ENCODE measurements at regions not wholly inside any gene's neighbourhood (a gene's known extent, or its start where the extent isn't known, plus 50 kb on each side); places are given as distances from the start of the nearest gene placed in this dataset.
A peak's percentile ranks its signal among the peaks of the same experiment; 100 is the strongest.

DNA sequence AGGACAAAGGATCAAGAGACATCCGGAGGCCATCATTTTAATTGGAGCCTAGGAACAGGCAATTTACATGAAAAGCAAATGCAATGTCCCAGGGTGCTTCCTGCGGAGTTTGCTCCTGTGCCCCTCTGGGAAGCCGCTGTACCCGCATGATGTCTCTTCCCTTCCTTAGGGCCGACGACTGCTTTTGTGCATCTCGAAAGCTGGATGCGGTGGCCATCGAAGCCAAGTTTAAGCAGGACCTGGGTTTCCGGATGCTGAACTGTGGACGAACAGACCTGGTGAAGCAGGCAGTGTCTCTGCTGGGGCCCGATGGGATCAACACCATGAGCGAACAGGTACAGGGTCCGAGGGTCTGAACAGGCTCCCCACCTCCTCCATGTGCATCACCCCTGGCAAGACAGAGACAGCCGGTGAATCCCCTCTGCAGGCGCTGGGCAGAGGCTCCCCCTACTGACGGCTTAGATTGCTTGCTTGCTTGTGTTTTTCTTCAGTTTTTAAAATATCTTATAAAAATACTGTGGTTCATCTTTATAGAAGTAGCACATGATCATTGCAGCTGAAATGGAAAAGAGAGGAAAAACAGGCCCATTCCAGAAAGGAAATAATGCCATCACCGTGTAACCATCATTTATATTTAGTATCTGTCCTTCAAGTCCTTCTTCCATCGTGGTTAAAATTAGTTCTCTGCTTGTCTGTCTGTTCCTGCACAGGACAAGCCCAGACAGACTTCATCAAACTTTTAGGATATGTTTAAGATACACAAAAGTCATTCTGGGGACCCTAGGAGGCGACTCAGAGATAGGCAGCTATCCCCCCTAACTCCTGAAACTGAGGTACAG, 75.4 kb upstream of the PWP1 start:
- TF ChIP-seq, protein P1, sequence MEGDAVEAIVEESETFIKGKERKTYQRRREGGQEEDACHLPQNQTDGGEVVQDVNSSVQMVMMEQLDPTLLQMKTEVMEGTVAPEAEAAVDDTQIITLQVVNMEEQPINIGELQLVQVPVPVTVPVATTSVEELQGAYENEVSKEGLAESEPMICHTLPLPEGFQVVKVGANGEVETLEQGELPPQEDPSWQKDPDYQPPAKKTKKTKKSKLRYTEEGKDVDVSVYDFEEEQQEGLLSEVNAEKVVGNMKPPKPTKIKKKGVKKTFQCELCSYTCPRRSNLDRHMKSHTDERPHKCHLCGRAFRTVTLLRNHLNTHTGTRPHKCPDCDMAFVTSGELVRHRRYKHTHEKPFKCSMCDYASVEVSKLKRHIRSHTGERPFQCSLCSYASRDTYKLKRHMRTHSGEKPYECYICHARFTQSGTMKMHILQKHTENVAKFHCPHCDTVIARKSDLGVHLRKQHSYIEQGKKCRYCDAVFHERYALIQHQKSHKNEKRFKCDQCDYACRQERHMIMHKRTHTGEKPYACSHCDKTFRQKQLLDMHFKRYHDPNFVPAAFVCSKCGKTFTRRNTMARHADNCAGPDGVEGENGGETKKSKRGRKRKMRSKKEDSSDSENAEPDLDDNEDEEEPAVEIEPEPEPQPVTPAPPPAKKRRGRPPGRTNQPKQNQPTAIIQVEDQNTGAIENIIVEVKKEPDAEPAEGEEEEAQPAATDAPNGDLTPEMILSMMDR (IDR thresholded peaks at IDR 0.05; ENCODE audit: low read length): peak; percentile 45
- no peak for TF ChIP-seq EZH2 (IDR thresholded peaks at IDR 0.05; ENCODE audit: borderline replicate concordance, low read length)

Measured in OCI-LY1 (cell line).